IPS DF 4.7 (cell line): ENCODE measurements at regions not wholly inside any gene's neighbourhood (a gene's known extent, or its start where the extent isn't known, plus 50 kb on each side); places are given as distances from the start of the nearest gene placed in this dataset.
"Not testable (repeated sequence)": the region's sequence is repeated elsewhere in the genome, so short reads cannot be mapped to it uniquely, and the experiment has no call there.

Experiments
- DNase-seq: peaks from one replicate; pipeline ENCODE4 v3.0.0-alpha.2; 2013; ENCODE audit warnings: low spot score; ENCODE audit errors: extremely low read depth

DNA sequence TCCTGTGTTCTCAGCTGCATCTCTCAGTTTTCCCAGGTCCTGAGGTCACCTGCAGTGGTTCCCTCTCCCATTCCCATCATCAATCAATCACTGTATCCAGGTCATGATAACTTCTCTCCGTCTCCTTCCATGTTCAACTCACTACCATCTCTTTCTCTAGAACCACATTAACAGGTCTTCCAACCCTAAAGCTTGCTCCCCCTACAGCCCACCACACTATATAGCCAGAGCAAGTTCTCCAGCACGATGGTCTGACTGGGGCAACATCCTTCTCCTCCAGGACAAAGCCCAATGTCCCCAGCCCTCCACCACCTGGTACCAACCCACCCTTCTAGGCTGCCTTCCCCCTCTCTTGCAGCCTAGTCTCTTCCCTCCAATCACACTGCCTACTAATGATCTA is 241.6 kb downstream of the CDK5RAP2 start:
- DNase-seq = no peak

DNA sequence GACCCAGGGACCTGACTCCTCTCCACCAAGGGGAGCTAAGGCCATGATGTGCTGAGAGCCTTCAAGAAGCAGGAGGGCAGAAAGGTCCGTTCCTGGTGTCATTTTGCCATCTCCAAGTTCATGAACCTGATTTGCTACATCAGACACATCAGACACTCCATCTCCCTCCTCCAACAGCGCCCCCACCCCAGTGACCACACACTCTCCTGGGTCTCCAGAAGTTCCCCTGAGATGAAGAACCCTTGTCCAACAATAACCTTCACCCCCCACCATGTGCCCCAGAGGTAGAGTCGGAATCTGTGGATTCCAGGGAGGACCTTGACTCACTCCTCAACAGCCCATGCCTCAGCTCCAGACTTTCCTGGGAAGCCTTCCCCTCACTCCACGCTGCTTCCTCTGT is 242.8 kb downstream of the CDK5RAP2 start:
- no peak for DNase-seq

DNA sequence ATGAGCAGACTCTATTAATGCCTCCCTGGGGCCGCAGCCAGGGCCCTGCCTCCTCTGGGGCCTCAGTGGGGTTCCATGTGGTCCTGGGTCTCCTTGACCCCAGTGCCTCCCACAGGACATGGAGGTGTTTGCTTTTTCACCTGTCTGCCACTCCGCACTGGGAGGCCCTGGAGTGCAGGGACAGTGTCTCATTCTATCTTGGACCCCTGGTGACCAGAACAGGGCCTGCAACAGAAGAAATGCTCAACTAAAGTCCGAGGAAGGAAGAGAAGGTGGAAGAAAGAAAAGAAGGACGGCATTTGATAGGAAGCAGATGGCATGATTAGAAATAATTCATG is 243.2 kb downstream of the CDK5RAP2 start:
- DNase-seq = no peak

DNA sequence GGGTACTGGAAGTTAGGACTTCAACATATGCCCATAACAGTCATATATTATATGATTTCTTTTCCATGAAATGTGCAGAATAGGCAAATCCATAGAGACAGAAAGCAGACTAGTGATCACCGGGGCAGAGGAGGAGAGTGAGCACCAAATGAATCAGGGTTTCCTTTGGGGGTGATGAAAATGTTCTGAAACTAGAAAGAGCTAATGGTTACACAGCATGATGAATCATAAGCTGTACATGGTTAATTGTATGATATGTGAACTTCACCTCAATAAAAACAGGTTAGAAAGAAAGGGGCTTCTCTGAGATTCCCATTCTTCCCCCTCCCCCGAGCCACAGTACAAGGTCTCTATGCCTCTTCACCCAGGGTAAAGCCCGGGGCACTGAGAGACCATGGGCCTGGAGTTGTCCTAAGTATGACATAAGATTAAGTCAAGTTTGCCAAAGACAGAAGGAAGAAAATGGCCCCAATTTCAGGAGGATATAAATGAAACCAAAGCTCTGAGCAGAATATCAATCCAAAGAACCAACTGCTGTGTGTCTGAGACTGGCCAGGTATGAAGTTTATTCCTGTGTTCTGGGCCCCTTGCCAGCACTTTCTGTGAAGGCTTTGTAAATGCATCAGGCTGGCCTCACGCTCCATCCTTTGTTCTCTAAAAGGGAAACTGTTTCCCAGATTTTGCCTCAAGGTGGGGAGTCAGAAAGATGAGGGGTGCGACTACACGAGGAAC is 243.8 kb downstream of the CDK5RAP2 start:
- no peak for DNase-seq

DNA sequence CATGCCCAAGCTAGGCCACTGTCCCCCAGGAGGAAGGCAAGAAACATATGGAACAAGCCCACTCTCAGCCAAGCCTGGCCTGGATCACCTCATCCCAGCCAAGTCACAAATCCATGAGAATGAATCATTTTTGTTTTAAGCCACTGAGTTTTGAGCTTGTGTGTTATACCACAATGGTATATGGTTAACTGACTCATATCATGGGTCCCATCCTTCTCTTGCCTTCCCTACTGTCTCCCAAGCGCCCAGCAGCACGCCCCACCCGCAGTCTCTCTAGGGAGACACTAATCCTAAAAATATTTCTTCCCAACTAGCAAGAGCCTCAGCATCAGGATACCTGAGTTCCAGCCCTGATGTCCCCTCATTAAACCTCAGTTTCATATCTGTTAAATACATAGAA is 248.1 kb downstream of the CDK5RAP2 start:
- no peak for DNase-seq

DNA sequence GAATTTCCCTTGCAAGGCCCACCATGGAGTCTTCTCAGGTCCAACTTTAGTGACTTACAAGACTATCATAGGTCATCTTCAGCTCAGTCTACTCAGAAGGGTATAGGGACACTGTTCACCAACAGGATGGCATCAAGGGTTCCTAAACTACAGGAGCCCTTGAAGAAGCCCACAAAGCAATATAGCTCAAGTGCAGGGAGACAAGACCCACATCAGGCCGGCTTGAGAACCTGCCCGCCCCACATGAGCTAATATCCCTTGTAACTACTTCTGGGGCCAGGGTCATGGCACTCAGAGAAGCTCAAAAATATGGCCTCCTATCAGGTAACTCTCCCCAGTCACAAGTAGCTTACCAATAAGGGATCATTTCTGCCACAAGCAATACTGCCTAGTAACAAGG is 249.9 kb downstream of the CDK5RAP2 start:
- DNase-seq = no peak

DNA sequence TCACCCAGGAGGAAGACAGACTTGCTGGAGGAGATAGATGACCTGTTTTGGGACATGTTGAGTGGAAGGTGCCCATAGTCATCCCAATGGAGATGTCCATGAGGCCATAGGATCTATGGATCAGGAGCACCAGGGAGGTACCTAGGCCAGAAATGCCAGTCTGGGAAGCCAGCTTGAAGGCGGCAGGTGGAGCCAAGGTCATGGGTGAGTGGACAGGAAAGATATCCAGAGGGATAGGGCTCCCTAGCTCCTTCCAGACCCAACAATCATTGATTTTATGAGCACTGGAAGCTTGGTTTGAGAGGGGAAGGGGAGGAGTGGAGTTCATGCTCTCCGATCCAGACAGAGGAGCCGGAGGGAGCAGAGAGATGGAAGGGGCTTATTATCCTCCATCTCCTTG is 252.6 kb downstream of the CDK5RAP2 start:
- no peak for DNase-seq

DNA sequence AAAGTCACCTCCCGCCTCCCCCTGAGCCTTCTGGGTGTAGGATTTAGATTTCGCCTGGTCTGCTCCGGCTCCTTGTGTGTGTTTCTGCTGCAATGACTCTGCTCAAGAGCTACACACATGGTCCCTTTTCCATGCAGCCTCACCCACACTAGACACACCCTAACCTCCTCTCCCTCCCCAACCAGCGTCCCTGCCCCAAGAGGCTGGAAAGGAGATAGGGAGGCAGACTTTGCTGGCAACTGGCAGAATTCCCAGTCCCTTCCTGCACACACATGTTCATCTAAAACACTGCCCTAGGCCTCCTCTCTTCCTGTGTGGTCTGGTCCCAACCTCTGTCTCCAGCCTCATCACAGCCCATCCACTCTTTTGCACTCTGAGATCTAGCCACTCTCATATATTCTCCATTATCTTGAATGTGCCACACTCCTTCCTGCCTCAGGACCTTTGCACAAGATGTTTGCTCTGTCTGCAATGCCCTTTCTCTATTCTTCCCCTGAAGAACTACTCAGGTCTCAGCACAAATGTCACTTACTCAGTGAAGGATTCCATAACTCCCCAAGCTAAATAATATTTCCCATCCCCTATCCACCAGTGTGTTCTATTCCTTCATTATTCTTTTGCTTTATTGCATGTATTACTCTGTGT is 253.8 kb downstream of the CDK5RAP2 start:
- DNase-seq = no peak

DNA sequence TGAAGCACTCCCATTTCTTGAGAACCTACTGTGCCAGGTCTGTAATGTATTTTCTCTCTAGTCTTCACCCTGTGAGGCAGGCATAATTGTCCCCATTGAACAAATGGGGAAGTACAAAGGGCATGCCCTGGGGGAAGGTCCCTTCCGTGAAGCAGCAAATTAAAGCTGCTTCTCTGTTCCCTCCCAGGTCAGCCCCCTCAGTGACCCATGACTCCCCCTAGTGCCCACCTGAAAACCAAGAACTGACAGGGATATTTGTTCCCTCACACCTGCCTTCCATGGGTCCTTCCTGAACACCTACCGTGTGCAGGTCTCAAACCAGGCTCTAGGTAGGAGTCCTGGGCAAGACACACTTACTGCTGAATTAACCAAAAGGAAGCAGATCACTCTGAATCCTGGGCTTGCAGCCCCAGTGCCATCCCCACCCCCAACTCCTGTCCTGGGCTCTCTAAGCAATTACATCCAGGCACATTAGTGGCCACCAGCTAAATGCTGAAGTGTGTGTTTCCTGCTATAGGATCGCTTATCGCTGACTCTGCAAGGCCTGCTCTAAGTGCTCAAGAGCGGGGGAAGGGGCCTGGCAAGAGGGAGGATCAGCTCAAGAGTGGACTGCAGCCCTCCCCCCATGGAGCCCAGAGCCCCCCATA is 254.8 kb downstream of the CDK5RAP2 start:
- DNase-seq = no peak

DNA sequence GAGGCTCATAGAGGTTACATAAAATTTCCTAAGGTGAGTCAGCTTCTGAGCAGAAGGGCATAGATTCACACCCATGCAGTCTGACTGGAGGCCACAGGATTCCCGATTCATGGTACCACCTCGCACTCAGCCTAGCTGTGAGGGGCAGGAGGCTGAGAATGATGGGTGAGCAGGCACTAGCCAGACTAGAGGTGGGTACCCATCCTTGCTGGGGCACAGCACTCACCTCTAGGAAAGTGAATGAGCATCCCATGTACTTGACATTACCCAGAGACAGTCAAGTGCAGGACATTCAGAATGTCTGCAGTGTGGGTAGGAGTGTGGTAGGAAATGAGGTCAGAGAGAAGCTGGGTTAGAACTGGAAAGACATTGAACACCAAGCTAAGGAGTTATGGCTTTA is 255.5 kb downstream of the CDK5RAP2 start:
- no peak for DNase-seq

DNA sequence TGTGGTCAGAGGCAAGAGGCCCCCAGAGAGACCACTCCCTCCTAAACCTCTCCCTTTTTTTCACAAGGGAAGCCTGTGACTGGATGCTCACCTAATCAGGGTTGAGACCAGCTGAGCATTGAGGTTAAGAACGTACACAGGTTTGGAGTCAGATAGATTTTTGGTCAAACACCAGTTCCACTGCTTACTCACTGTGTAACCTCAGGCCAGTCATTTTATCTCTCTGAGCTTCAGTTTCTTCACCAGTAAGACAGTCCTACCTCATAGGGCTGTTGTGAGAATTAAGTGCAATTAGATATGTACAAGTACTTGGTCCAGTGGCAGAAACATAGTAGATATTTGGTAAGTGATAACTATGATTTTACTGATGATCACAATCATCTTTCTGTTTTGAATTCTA is 256.8 kb downstream of the CDK5RAP2 start:
- no peak for DNase-seq

DNA sequence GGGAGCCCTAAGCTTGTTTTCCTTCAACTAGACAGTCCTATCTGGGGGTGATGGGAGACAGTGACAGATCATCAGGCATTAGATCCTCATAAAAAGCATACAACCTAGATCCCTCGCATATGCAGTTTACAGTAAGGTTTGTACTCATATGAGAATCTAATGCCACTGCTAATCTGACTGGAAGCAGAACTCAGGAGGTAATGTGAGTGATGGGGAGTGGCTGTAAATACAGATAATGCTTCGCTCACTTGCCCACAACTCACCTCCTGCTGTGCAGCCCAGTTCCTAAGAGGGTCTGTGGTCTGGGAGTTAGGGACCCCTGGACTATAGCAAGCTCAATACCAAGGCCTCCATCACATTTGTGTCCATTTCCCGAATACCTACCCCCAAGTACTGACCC is 260.5 kb downstream of the CDK5RAP2 start:
- no peak for DNase-seq

DNA sequence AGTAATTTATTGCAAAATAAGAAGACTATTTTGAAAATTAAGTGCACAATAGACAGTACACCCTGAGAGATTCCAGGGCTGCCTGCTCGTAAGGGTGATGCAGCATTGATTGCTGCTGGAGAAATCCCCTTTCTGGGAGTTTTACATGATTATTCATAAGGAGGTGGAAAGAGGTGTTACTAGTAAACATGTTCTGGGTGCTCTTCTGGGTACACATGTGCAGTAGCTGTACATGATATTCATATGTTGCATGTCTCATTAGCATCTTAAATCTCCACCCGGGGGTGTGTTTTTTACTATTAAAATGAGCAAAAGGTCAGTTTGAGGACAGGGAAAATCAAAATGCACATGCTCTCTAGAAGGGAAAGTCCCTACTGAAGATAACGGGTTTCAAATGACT is 264.8 kb downstream of the CDK5RAP2 start:
- DNase-seq = no peak

DNA sequence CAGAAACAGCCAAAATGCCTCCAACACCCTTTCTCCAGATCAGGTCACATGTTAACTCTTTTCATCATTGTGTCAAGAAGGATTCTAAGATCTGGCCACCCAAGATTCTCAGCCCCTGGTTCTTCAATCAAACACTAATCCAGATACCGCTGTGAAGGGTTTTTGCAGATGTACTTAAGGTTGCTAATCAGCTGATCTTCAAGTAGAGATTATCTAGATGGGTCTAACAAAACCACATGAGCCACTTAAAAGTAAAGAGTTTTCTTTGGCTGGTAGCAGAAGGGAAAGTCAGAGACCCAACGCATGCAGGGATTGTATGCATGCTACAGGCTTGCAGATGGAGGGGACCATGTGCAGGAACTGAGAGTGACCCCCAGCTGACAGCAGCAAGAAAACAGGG is 267.9 kb downstream of the CDK5RAP2 start:
- DNase-seq = no peak

DNA sequence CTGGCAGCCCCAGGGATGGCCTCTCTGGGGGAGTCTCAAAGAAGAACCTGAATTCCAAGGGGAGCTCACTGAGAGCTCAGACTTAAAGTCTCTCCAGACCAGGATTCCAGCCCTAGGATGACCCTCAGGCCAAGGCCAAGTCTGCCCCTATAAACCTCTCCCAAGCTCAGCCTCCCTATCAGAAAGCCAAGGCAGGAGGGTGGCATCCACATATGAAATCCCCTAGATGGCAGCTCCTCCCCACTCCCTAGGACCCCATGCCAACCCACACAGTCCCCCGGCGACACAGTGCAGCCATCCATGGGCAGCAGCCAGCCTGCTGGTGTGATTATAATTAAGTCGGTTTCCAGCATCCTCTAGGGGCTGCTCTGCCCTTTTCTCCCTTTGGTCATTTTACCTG is 269.9 kb downstream of the CDK5RAP2 start:
- no peak for DNase-seq

DNA sequence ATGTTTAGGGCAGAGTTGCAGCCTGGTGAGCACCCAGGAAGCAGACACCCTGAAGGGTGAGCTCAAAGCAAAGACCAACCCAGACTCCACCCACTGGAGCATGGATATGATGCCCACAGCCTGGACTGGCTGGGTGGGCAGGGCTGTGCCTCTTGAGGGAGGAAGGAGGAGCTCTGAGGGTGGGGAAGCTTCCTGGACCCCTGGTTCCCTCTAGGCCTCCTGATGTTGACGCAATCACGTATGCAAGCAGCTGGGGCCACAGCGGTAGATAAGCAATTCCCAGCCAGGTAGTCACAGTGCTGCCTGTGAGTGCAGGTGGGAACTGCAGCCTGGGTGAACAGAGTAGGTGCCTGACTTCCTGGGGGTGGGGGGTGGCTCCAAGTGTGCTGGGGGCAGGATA is 271.5 kb downstream of the CDK5RAP2 start:
- DNase-seq = no peak

DNA sequence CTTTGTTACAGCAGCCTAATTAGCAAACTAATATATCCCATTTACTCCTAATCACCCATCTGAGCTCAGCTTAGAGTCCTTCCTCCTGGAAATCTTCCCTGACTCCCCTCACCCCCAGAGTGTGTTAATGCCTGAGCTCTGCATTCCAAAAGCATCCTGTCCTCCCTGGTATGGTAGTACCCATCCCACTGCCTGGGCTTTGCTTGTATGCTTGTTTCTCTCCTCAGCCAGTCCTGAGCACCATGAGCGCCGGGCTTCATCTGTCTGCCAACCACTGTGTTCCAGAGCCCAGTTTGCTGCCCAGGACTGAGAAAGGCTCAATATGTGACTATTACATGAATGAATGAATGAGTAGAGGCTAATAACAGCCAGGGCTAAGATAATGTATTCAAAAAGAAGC is 272.4 kb downstream of the CDK5RAP2 start:
- no peak for DNase-seq

DNA sequence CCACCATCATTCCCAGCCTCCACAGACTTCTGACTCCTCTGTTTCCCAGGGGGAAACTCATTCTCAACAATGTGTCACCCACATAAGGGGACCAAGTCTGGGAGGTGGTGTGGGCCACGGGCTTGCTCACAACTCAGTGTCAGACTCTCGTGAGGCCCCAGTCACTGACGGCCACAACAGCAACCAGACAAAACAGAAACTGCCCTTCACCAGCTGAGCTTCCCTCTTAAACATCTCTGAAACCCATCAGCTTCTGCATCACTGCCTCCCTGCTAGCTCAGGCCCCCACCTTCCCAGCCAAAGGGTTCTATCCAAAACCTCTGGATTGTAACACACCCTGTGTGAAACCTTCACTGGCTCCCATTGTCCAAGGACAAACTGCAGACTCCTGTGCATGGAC is 273.4 kb downstream of the CDK5RAP2 start:
- DNase-seq = no peak

DNA sequence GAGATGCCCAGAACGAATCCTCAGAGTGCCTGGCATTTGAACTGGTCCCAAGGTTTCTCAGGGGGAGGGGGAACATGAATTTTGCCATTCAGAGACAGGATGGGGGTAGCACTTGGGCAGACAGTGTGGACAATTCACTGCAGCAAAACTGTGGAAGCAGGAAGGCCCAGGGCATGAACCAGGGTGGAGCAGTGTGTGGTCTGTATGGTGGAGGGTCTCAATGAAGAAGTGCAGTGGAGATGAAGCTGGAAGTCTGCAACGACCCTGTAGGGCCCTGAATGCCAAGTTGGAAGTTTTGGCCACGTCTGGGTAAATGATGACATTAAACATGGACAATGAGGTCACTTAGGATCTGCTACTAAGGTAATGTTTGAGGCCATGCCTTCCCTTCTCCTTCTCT is 273.9 kb downstream of the CDK5RAP2 start:
- DNase-seq = no peak

DNA sequence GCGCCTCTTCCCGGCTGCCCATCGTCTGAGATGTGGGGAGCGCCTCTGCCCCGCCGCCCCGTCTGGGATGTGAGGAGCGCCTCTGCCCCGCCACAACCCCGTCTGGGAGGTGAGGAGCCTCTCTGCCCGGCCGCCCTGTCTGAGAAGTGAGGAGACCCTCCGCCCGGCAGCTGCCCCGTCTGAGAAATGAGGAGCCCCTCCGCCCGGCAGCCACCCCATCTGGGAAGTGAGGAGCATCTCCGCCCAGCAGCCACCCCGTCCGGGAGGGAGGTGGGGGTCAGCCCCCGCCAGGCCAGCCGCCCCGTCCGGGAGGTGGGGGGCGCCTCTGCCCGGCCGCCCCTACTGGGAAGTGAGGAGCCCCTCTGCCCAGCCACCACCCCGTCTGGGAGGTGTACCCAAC is 275.1 kb downstream of the CDK5RAP2 start:
- DNase-seq = not testable (repeated sequence)

DNA sequence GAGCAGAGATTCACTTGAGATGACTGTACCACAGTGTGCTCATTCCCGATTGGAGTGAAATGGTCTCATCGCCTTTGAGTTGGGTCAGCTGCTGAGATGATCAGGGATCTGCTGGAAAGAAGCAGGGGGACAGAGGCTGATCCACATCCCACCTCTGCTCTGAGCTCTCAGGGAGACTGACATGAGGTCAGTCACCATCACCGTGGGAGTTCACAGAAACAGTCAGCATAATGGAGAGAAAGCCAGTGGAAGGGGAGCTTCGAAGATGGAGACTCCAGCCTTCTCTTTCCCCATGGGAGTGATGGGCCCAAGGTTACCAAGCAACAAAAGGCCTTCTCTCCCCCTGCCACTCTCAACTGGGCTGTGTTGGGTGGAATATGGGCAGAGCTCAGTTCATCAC is 276.4 kb downstream of the CDK5RAP2 start:
- DNase-seq = no peak

DNA sequence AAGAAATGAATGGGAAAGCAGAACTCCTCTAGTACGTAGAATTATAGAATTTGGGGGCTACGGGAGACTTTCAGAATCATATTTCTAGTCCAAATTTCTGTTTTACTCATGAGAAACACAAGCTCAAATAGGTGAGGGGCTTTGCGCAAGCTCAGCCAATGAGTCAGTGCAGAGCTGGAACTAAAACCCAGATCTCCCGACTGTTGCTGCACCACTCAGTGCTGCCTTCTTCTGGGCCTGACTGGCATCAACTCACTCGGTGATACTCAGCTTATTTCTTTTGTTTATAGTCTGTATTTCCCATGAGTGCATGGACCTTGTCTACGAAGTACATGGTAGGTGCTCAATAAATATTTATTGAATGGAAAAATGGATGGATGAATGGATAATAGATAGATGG is 280.2 kb downstream of the CDK5RAP2 start:
- DNase-seq = no peak

DNA sequence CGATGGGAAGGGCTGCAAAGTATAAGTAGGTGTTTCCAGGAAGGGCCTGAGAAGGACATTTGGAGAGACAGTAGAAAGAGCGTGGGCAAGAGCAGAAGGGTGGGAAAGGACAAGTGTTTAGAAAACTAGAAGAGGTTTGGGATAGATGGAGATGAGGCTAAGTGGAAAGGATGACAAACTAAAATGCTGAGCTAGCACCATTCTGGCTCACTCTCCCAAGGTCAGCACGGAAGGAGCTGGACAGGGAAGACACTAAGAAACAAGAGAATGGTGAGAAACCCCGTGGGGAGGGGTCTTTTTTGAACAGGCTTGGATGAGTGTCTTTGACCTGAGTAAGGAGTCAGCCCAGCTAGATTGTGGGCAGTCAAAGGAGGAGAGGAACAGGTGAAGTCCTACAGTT is 286.0 kb downstream of the CDK5RAP2 start:
- no peak for DNase-seq
